MM.1S (cell line): ENCODE measurements at regions not wholly inside any gene's neighbourhood (a gene's known extent, or its start where the extent isn't known, plus 50 kb on each side); places are given as distances from the start of the nearest gene placed in this dataset.

ENCODE experiments used
- CTCF ChIP-seq: fragments of 300-600 bp; sonication (generic); IDR thresholded peaks from 2 replicates; pipeline ENCODE4 v1.5.1; 2016; ENCODE audit warnings: antibody characterized with exemption, low read length, mixed read lengths
- EZH2 ChIP-seq: fragments of 300-600 bp; sonication (generic); optimal IDR thresholded peaks from 2 replicates; pipeline ENCODE3; 2017; ENCODE audit warnings: low read depth, mild to moderate bottlenecking, antibody characterized with exemption, low read length, mixed read lengths
- EZH2phosphoT487 ChIP-seq: fragments of 300-600 bp; sonication (generic); IDR thresholded peaks from 2 replicates; pipeline ENCODE4 v1.6.1; 2018; ENCODE audit warnings: antibody characterized with exemption, low read length

DNA sequence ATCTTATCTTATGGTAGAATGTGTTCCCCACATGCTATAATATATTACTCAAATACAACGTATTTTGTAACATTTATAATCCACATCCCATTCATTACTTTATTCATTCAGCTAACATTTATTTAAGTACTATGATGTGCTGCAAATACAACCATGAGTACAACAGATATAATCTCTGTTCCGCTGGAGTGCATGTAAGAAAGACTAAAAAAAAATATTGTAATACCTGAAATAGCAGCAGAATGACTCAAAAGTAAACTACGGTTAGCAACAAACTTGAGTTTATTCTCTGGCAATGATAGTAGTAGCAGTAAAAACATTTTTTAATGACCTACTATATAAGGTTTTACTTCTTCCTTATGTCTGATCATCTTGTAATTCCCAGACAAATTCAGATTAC, 1776.3 kb downstream of the STIM2 start:
- TF ChIP-seq CTCF = no peak
- no peak for TF ChIP-seq EZH2
- TF ChIP-seq EZH2phosphoT487 = no peak
